IMR-90 (cell line): ENCODE measurements at regions not wholly inside any gene's neighbourhood (a gene's known extent, or its start where the extent isn't known, plus 50 kb on each side); places are given as distances from the start of the nearest gene placed in this dataset.

Experiments
- ATAC-seq: fragments of 200-7000 bp; cut with Tn5 transposase; 2 replicates; pipeline ENCODE4 v1.9.1; 2020; ENCODE audit warnings: low read depth, mild to moderate bottlenecking, moderate library complexity
- BruUV-seq: library from RNA; stranded (reverse); fragments of 400-500 nt; replicated peaks from 2 replicates; lab custom pipeline; 2021; lab: Mats Ljungman, UMichigan
- CTCF ChIA-PET: fragments of 300-600 bp; formaldehyde crosslinking; extraction: SDS; loops from one replicate; lab custom pipeline; 2021; ENCODE audit warnings: antibody characterized with exemption; lab: Yijun Ruan, JAX
- POLR2A ChIA-PET: fragments of 300-600 bp; sonication (Branson Sonifier 250); formaldehyde crosslinking; loops from one replicate; lab custom pipeline; 2022; ENCODE audit warnings: antibody characterized with exemption; ENCODE audit not compliant: unreplicated experiment; lab: Charles Lee
- DNase-seq: peaks from one replicate; pipeline ENCODE4 v3.0.0; 2013
- H2AFZ ChIP-seq: replicated peaks from 2 replicates; pipeline ENCODE3; 2013; ENCODE audit warnings: low read length, mild to moderate bottlenecking; ENCODE audit not compliant: poor library complexity
- H2AK5ac ChIP-seq: 2 replicates; pipeline ENCODE4 v1.6.1; 2013; ENCODE audit warnings: low read depth, low read length, inconsistent platforms
- H2AK9ac ChIP-seq: replicated peaks from 2 replicates; pipeline ENCODE3; 2013; ENCODE audit warnings: mild to moderate bottlenecking, low read depth, low read length, moderate library complexity; ENCODE audit not compliant: poor library complexity
- H2BK120ac ChIP-seq: 2 replicates; pipeline ENCODE4 v1.6.1; 2013; ENCODE audit warnings: low read depth, low read length, inconsistent platforms
- H2BK15ac ChIP-seq: 3 replicates; pipeline ENCODE4 v1.6.1; 2013; ENCODE audit warnings: low read depth, low read length, inconsistent platforms
- H2BK20ac ChIP-seq: 2 replicates; pipeline ENCODE4 v1.6.1; 2013; ENCODE audit warnings: low read depth, mild to moderate bottlenecking, inconsistent platforms, low read length, moderate library complexity
- H2BK5ac ChIP-seq: 2 replicates; pipeline ENCODE4 v1.6.1; 2013; ENCODE audit warnings: mild to moderate bottlenecking, low read depth, low read length, inconsistent platforms; ENCODE audit not compliant: poor library complexity, severe bottlenecking
- H3K14ac ChIP-seq: replicated peaks from 2 replicates; pipeline ENCODE4 v1.6.1; 2013; ENCODE audit warnings: low read depth, low read length, inconsistent platforms
- H3K18ac ChIP-seq: 2 replicates; pipeline ENCODE4 v1.6.1; 2013; ENCODE audit warnings: low read depth, low read length, control low read depth
- H3K23ac ChIP-seq: 2 replicates; pipeline ENCODE4 v1.6.1; 2013; ENCODE audit warnings: low read depth, low read length, inconsistent platforms
- H3K27ac ChIP-seq: 2 replicates; pipeline ENCODE4 v1.5.1; 2013; ENCODE audit warnings: mild to moderate bottlenecking, control low read depth, low read length; ENCODE audit not compliant: insufficient read depth
- H3K27me3 ChIP-seq: 2 replicates; pipeline ENCODE4 v1.6.1; 2013; ENCODE audit warnings: low read length; ENCODE audit not compliant: control insufficient read depth, insufficient read depth
- H3K36me3 ChIP-seq: 2 replicates; pipeline ENCODE4 v1.6.1; 2013; ENCODE audit warnings: low read length, mixed read lengths; ENCODE audit not compliant: control insufficient read depth, insufficient read depth
- H3K4ac ChIP-seq: 2 replicates; pipeline ENCODE4 v1.6.1; 2013; ENCODE audit warnings: low read depth, low read length, inconsistent platforms
- H3K4me1 ChIP-seq: 2 replicates; pipeline ENCODE4 v1.6.1; 2013; ENCODE audit warnings: low read length, mixed read lengths; ENCODE audit not compliant: control insufficient read depth, insufficient read depth
- H3K4me2 ChIP-seq: 2 replicates; pipeline ENCODE4 v1.6.1; 2013; ENCODE audit warnings: low read depth, mild to moderate bottlenecking, control low read depth, low read length, moderate library complexity
- H3K4me3 ChIP-seq: 2 replicates; pipeline ENCODE4 v1.5.1; 2013; ENCODE audit warnings: low read depth, mild to moderate bottlenecking, control low read depth, low read length, moderate library complexity; ENCODE audit not compliant: insufficient read depth
- H3K56ac ChIP-seq: 2 replicates; pipeline ENCODE4 v1.6.1; 2013; ENCODE audit warnings: low read length, inconsistent platforms; ENCODE audit not compliant: insufficient read depth; ENCODE audit errors: extremely low read depth
- H3K79me1 ChIP-seq, 2 experiments: 2 replicates each; pipeline ENCODE4 v1.6.1; 2013; ENCODE audit warnings: low read length in 2 of 2, inconsistent platforms in 1 of 2, low read depth in 1 of 2
- H3K9ac ChIP-seq: 2 replicates; pipeline ENCODE4 v1.6.1; 2013; ENCODE audit warnings: low read depth, low read length, control low read depth
- H3K9me1 ChIP-seq: 2 replicates; pipeline ENCODE4 v1.6.1; 2013; ENCODE audit warnings: low read length, inconsistent platforms; ENCODE audit not compliant: insufficient read depth
- H3K9me3 ChIP-seq: 2 replicates; pipeline ENCODE4 v1.6.1; 2013; ENCODE audit warnings: low read length; ENCODE audit not compliant: control insufficient read depth, insufficient read depth
- H4K20me1 ChIP-seq: 2 replicates; pipeline ENCODE4 v1.6.1; 2013; ENCODE audit warnings: low read length, inconsistent platforms; ENCODE audit not compliant: insufficient read depth
- H4K5ac ChIP-seq: 2 replicates; pipeline ENCODE4 v1.6.1; 2013; ENCODE audit warnings: mild to moderate bottlenecking, low read depth, low read length, control low read depth
- H4K8ac ChIP-seq, 2 experiments: 2 replicates each; pipeline ENCODE4 v1.6.1; 2013; ENCODE audit warnings: low read depth in 2 of 2, low read length in 2 of 2, control low read depth in 1 of 2, inconsistent platforms in 1 of 2
- H4K91ac ChIP-seq: 2 replicates; pipeline ENCODE4 v1.6.1; 2013; ENCODE audit warnings: low read depth, low read length, inconsistent platforms; ENCODE audit not compliant: insufficient read depth
- BHLHE40 ChIP-seq: fragments of 150-350 bp; IDR thresholded peaks from 2 replicates; pipeline ENCODE4 v1.6.1; 2016; ENCODE audit warnings: mild to moderate bottlenecking, low read depth, low read length
- CEBPB ChIP-seq: IDR thresholded peaks from 2 replicates; pipeline ENCODE4 v1.6.1; 2012; ENCODE audit warnings: low read depth, low read length, improper control_type of control experiment
- CHD1 ChIP-seq: IDR thresholded peaks from 2 replicates; pipeline ENCODE4 v1.6.1; 2012; ENCODE audit warnings: low read depth, low read length, improper control_type of control experiment
- MAZ ChIP-seq: IDR thresholded peaks from 2 replicates; pipeline ENCODE4 v1.6.1; 2012; ENCODE audit warnings: low read depth, mild to moderate bottlenecking, low read length, improper control_type of control experiment, moderate library complexity, borderline replicate concordance
- NFE2L2 ChIP-seq: fragments of 150-350 bp; IDR thresholded peaks from 2 replicates; pipeline ENCODE4 v1.6.1; 2016; ENCODE audit warnings: low read depth, mild to moderate bottlenecking, low read length
- POLR2A ChIP-seq: IDR thresholded peaks from 2 replicates; pipeline ENCODE4 v1.6.1; 2012; ENCODE audit warnings: mild to moderate bottlenecking, low read depth, low read length
- RAD21 ChIP-seq: IDR thresholded peaks from 2 replicates; pipeline ENCODE4 v1.6.1; 2012; ENCODE audit warnings: low read length, improper control_type of control experiment
- RCOR1 ChIP-seq: IDR thresholded peaks from 2 replicates; pipeline ENCODE4 v1.6.1; 2012; ENCODE audit warnings: mild to moderate bottlenecking, low read length, improper control_type of control experiment; ENCODE audit not compliant: insufficient replicate concordance
- RFX5 ChIP-seq: IDR thresholded peaks from 2 replicates; pipeline ENCODE4 v1.8.0; 2012; ENCODE audit warnings: low read depth, mild to moderate bottlenecking, low read length, moderate library complexity
- SMC3 ChIP-seq: fragments of 150-350 bp; IDR thresholded peaks from 2 replicates; pipeline ENCODE4 v1.6.1; 2016; ENCODE audit warnings: low read depth, mild to moderate bottlenecking, antibody characterized with exemption, low read length, moderate library complexity
- WGBS, 2 experiments: methylation state at CpG; one replicate each; pipeline versions ENCODE4 v1.1.5 to v1.1.7; 2013; ENCODE audit warnings: missing lambda C conversion rate in 2 of 2; ENCODE audit not compliant: insufficient read length in 1 of 2; ENCODE audit errors: extremely low coverage in 2 of 2; 5-methylcytosine and 5-hydroxymethylcytosine counted together
- dilution Hi-C: fragments of 300-500 bp; cut with HindIII; formaldehyde crosslinking; loops from one replicate; pipeline ENCODE4 v1.14.3; 2018; ENCODE audit warnings: low sequenced_read_pairs; ENCODE audit not compliant: unreplicated experiment
- in situ Hi-C: fragments of 300-500 bp; cut with MboI; formaldehyde crosslinking; loops from 3 replicates; pipeline ENCODE4 v1.14.3; 2019; ENCODE audit warnings: low sequenced_read_pairs, inconsistent platforms, mixed read lengths
- intact Hi-C: fragments of 100-400 bp; cut with micrococcal nuclease; formaldehyde crosslinking; loops from 2 replicates; pipeline ENCODE4 v1.10.0; 2022
- TF ChIP-seq, protein P1 (sequence below): fragments of 150-350 bp; IDR thresholded peaks from 2 replicates; pipeline ENCODE4 v1.6.1; 2016; ENCODE audit warnings: low read depth, mild to moderate bottlenecking, low read length, moderate library complexity, borderline replicate concordance
- TF ChIP-seq, protein P2 (sequence below): conservative IDR thresholded peaks from 2 replicates; pipeline ENCODE4 v1.5.1; 2012; ENCODE audit warnings: mild to moderate bottlenecking, low read depth, low read length, improper control_type of control experiment

DNA sequence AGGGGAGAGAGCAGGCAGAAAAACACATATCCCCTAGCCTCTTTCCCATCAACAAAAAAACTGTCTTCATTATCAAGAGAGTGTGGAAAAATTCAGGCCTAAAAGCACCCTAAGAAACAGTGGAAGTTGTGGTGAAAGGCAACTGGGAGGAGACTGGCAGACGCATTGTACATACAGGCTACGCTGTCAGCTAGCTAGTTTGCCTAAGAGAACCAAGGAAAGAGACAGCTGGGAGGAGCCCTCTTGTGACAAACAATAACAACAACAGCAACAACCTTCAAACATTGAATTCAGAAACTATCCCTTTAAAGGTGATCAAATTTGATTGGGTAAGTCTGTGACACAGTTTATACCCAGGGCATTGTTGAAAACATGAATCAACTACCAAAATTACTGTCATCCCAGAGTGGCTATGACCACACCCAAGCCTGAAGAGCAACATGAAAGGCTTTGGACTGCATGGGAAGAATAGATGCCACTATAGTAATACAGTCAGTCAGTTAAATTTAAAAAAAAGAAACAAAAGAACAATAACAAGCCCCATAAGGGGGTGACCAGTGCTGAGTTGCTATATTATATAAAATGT lies 88.9 kb upstream of the CRIM1 start:
- H3K18ac ChIP-seq, result no peak overlapping the region
- no peak overlapping the region for H3K4ac ChIP-seq
- no peak overlapping the region for H3K14ac ChIP-seq
- no peaks in the 10 kb centered on the region for H3K9me3 ChIP-seq
- H4K20me1 ChIP-seq, result no peaks in the 10 kb centered on the region
- H2BK15ac ChIP-seq, result no peak overlapping the region
- DNase-seq (no peak), ATAC-seq (no peak)
- no peaks in the 10 kb centered on the region for H3K36me3 ChIP-seq
- H3K9me1 ChIP-seq, result no peaks in the 10 kb centered on the region
- no peaks in the 10 kb centered on the region for H3K27me3 ChIP-seq
- H4K8ac ChIP-seq, result no peak overlapping the region
- H2AK9ac ChIP-seq, result no peak overlapping the region
- H3K4me1 ChIP-seq, result no peaks in the 10 kb centered on the region
- no TSS peak for BruUV-seq
- H3K79me1 ChIP-seq, result no peaks in the 10 kb centered on the region
- no peak overlapping the region for H2AK5ac ChIP-seq
- H3K56ac ChIP-seq, result no peak overlapping the region
- no peak overlapping the region for H3K23ac ChIP-seq
- no peak overlapping the region for H2BK5ac ChIP-seq
- POLR2A ChIA-PET, result no interaction called here
- H4K91ac ChIP-seq, result no peak overlapping the region
- H3K4me3 ChIP-seq, result no peak overlapping the region
- H2BK20ac ChIP-seq, result no peak overlapping the region
- in situ Hi-C loops, result no loop called here
- dilution Hi-C loops, result no loop called here
- H2AFZ ChIP-seq, result no peak overlapping the region
- intact Hi-C loops, result no loop called here
- CTCF ChIA-PET, result no interaction called here
- no peak overlapping the region for H3K9ac ChIP-seq
- no peak overlapping the region for H4K5ac ChIP-seq
- TF ChIP-seq RFX5 (no peak), MAZ (no peak), NFE2L2 (no peak), CEBPB (no peak), SMC3 (no peak), RAD21 (no peak), CHD1 (no peak), POLR2A (no peak), BHLHE40 (no peak), RCOR1 (no peak)
- TF ChIP-seq, protein P1, sequence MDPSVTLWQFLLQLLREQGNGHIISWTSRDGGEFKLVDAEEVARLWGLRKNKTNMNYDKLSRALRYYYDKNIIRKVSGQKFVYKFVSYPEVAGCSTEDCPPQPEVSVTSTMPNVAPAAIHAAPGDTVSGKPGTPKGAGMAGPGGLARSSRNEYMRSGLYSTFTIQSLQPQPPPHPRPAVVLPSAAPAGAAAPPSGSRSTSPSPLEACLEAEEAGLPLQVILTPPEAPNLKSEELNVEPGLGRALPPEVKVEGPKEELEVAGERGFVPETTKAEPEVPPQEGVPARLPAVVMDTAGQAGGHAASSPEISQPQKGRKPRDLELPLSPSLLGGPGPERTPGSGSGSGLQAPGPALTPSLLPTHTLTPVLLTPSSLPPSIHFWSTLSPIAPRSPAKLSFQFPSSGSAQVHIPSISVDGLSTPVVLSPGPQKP, result no peak
- TF ChIP-seq, protein P2, sequence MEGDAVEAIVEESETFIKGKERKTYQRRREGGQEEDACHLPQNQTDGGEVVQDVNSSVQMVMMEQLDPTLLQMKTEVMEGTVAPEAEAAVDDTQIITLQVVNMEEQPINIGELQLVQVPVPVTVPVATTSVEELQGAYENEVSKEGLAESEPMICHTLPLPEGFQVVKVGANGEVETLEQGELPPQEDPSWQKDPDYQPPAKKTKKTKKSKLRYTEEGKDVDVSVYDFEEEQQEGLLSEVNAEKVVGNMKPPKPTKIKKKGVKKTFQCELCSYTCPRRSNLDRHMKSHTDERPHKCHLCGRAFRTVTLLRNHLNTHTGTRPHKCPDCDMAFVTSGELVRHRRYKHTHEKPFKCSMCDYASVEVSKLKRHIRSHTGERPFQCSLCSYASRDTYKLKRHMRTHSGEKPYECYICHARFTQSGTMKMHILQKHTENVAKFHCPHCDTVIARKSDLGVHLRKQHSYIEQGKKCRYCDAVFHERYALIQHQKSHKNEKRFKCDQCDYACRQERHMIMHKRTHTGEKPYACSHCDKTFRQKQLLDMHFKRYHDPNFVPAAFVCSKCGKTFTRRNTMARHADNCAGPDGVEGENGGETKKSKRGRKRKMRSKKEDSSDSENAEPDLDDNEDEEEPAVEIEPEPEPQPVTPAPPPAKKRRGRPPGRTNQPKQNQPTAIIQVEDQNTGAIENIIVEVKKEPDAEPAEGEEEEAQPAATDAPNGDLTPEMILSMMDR, result no peak
- WGBS, 2 experiments, result no CpG with 5 or more reads among the region's 2 CpGs
- H3K4me2 ChIP-seq, result no peak overlapping the region
- H3K27ac ChIP-seq, result no peak overlapping the region
- H2BK120ac ChIP-seq, result no peak overlapping the region
